ENCODE measurements at regions not wholly inside any gene's neighbourhood (a gene's known extent, or its start where the extent isn't known, plus 50 kb on each side); places are given as distances from the start of the nearest gene placed in this dataset.

DNA sequence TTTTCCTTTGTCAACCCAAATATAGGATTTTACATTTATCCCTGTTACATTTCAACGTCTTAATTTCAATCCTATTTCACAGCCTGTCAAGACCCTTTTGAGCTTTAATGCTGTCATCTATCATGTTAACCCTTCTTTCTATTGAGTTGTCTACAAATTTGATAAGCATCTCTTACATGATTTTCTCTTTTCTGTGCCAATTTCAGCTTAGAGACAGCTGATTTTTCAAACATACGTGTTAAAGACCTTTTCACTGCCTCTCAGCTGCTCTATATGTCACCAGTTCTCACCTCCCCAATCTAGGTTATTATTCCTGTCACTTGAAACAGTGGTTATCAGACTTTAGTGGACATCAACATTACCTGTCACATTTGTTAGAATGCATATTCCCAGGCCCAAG, 181.3 kb downstream of the GXYLT1 start:
- TF ChIP-seq, protein P1, sequence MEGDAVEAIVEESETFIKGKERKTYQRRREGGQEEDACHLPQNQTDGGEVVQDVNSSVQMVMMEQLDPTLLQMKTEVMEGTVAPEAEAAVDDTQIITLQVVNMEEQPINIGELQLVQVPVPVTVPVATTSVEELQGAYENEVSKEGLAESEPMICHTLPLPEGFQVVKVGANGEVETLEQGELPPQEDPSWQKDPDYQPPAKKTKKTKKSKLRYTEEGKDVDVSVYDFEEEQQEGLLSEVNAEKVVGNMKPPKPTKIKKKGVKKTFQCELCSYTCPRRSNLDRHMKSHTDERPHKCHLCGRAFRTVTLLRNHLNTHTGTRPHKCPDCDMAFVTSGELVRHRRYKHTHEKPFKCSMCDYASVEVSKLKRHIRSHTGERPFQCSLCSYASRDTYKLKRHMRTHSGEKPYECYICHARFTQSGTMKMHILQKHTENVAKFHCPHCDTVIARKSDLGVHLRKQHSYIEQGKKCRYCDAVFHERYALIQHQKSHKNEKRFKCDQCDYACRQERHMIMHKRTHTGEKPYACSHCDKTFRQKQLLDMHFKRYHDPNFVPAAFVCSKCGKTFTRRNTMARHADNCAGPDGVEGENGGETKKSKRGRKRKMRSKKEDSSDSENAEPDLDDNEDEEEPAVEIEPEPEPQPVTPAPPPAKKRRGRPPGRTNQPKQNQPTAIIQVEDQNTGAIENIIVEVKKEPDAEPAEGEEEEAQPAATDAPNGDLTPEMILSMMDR (conservative IDR thresholded peaks at IDR 0.05; ENCODE audit: control insufficient read depth, insufficient read depth, low read depth, low read length) = no peak
- no peak for DNase-seq (ENCODE audit: low read depth)
- no peak overlapping the region for H3K4me3 ChIP-seq (ENCODE audit: control insufficient read depth, low read depth, low read length)

DNA sequence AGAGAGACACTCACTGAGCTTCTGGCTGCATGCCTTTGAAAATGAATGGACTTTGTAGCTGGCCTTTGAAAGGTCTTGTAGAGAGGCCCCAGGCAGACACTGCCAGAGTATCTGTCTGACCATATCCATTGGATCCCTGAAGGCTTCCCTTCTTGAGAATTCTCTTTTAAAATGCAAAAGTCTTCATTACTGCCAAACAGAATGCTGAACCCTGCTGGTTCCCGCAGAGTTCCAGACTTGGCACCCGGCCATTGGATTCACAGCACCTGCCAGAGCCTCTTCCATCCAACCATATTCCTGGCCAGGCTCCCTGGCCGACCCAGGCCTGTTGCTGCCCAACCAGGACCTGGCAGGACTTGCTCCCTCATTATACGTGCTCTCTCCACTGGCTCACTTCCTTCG, 182.5 kb downstream of the GXYLT1 start:
- no peak overlapping the region for H3K4me3 ChIP-seq (ENCODE audit: control insufficient read depth, low read depth, low read length)
- DNase-seq (ENCODE audit: low read depth) = no peak
- TF ChIP-seq, protein P1 (conservative IDR thresholded peaks at IDR 0.05; ENCODE audit: control insufficient read depth, insufficient read depth, low read depth, low read length) = no peak

DNA sequence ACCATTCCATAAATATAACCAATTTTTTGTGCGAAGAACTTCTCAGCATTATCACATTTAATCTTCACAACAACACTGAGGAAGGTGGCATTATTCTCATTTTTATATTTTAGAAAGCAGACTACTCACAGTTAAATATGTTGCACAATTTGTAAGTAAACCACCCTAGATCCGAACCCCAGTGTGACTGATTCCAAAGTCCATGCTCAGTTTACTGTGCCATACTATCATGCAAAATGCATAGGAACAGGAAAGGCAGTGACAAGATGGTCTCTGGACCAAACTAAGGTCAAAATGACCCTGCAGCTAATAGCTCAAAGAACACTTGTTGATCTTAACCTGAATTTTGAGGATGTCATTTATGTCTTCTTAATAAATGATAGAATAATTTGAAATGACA, 185.4 kb downstream of the GXYLT1 start:
- no peak overlapping the region for H3K4me3 ChIP-seq (ENCODE audit: control insufficient read depth, low read depth, low read length)
- TF ChIP-seq, protein P1 (conservative IDR thresholded peaks at IDR 0.05; ENCODE audit: control insufficient read depth, insufficient read depth, low read depth, low read length) = no peak
- no peak for DNase-seq (ENCODE audit: low read depth)

DNA sequence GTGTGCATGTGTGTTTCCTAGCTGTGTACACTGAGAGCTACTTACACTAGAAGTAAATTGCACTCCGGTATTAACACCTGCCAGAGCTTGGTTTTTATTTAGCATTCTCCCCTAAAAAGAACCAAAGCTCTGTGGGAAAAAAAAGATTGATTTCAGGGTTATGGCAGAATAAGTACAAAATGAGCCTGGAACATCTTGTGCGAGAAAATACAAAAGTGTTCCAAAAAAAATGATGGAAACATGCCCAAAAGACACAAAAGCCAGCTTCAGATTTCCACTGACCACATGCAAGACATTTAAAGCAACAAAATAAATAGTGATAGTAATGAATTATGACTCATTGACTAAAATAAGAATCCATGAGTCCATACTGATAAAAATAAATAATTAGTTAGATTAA, 188.3 kb downstream of the GXYLT1 start:
- TF ChIP-seq, protein P1 (conservative IDR thresholded peaks at IDR 0.05; ENCODE audit: control insufficient read depth, insufficient read depth, low read depth, low read length) = no peak

DNA sequence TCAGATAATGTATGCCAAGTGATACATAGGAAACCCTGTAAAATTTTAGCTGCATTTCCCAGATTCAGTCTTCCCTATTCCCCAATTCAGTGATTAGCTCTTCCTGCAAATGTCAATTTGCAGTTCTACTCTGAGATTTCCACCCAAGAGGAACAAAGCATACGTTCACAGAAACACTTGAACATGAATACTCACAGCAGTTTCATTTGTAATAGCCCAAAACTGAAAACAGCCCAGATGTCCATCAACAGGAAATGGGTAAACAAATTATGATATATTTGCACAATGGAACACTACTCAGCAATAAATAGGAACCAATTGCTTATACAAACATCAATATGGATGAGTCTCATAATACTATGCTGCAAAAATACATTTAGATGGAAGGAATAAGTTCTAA, 194.2 kb downstream of the GXYLT1 start:
- no peak overlapping the region for H3K4me3 ChIP-seq (ENCODE audit: control insufficient read depth, low read depth, low read length)
- TF ChIP-seq, protein P1 (conservative IDR thresholded peaks at IDR 0.05; ENCODE audit: control insufficient read depth, insufficient read depth, low read depth, low read length) = no peak
- DNase-seq (ENCODE audit: low read depth) = no peak

More for the DNA sequence above, 188.3 kb downstream of the GXYLT1 start:
- no peak overlapping the region for H3K4me3 ChIP-seq (ENCODE audit: control insufficient read depth, low read depth, low read length)
- DNase-seq (ENCODE audit: low read depth) = peak; percentile 2

DNA sequence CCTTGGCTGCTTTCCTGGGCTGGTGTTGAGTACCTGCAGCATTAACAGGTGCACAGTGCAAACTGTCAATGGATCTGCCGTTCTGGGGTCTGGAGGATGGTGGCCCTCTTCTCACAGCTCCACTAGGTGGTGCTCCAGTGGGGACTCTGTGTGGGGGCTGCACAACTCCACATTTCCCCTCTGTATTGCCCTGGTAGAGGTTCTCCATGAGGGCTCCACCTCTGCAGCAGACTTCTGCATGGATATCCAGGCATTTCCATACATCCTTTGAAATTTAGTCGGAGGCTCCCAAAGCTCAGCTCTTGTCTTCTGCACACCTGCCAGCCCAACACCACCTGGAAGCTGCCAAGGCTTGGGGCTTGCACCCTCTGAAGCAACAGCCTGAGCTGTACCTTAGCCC, 198.6 kb downstream of the GXYLT1 start:
- DNase-seq (ENCODE audit: low read depth) = no peak
- H3K4me3 ChIP-seq (ENCODE audit: control insufficient read depth, low read depth, low read length) = no peak overlapping the region
- TF ChIP-seq, protein P1 (conservative IDR thresholded peaks at IDR 0.05; ENCODE audit: control insufficient read depth, insufficient read depth, low read depth, low read length) = no peak

DNA sequence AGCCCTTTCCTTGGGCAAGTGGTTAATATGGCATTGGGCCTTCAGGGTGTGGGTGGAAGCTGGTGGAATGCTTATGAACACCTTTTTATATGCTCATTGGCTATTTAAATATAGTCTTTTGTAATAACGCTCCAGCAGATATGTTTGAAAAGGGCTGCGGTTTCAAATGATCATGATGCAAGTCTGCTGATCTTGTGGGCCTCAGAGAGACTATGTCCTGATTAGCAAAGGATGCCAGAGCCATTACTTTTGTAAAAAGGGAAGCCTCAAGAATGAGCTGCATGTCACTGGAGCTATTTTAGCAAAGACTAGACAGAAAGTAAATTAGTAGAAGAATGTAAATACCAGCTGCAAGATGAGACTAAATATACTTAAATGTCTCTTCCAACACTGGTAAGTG, 200.5 kb downstream of the GXYLT1 start:
- no peak for DNase-seq (ENCODE audit: low read depth)
- no peak overlapping the region for H3K4me3 ChIP-seq (ENCODE audit: control insufficient read depth, low read depth, low read length)
- TF ChIP-seq, protein P1 (conservative IDR thresholded peaks at IDR 0.05; ENCODE audit: control insufficient read depth, insufficient read depth, low read depth, low read length) = no peak

Measured in fibroblast of mammary gland (primary cell).